MM.1S (cell line): ENCODE measurements at regions not wholly inside any gene's neighbourhood (a gene's known extent, or its start where the extent isn't known, plus 50 kb on each side); places are given as distances from the start of the nearest gene placed in this dataset.

ENCODE experiments used
- DNase-seq: peaks from one replicate; pipeline ENCODE4 v3.0.0-alpha.2; 2015
- H2AFZ ChIP-seq: fragments of 300-600 bp; sonication (generic); 2 replicates; pipeline ENCODE4 v1.6.0; 2016; ENCODE audit warnings: antibody characterized with exemption, low read length
- H3F3A ChIP-seq: fragments of 300-600 bp; sonication (generic); 2 replicates; pipeline ENCODE4 v1.6.1; 2016; ENCODE audit warnings: mild to moderate bottlenecking, antibody characterized with exemption, low read length, moderate library complexity, mixed read lengths; ENCODE audit not compliant: insufficient read depth
- H3K27ac ChIP-seq: fragments of 300-600 bp; sonication (generic); 2 replicates; pipeline ENCODE4 v1.5.1; 2016; ENCODE audit warnings: mild to moderate bottlenecking, low read length
- H3K27me3 ChIP-seq: fragments of 300-600 bp; sonication (generic); replicated peaks from 2 replicates; pipeline ENCODE4 v1.6.0; 2016; ENCODE audit warnings: low read length; ENCODE audit not compliant: insufficient read depth
- H3K36me3 ChIP-seq: fragments of 300-600 bp; sonication (generic); replicated peaks from 2 replicates; pipeline ENCODE4 v1.6.1; 2016; ENCODE audit warnings: mild to moderate bottlenecking, low read length, mixed read lengths; ENCODE audit not compliant: insufficient read depth
- H3K4me1 ChIP-seq: fragments of 300-600 bp; sonication (generic); 2 replicates; pipeline ENCODE4 v1.6.1; 2016; ENCODE audit warnings: low read length, mixed read lengths
- H3K4me2 ChIP-seq: fragments of 300-600 bp; sonication (generic); 2 replicates; pipeline ENCODE4 v1.6.0; 2016; ENCODE audit warnings: low read depth, low read length
- H3K4me3 ChIP-seq: fragments of 300-600 bp; sonication (generic); 2 replicates; pipeline ENCODE4 v1.5.1; 2016; ENCODE audit warnings: low read length, mixed read lengths
- H3K79me2 ChIP-seq: fragments of 300-600 bp; sonication (generic); 2 replicates; pipeline ENCODE4 v1.6.1; 2016; ENCODE audit warnings: mixed run types, low read length, mixed read lengths
- H3K9ac ChIP-seq: fragments of 300-600 bp; sonication (generic); 2 replicates; pipeline ENCODE4 v1.6.1; 2016; ENCODE audit warnings: low read length, mixed read lengths
- H3K9me2 ChIP-seq: fragments of 300-600 bp; sonication (generic); replicated peaks from 2 replicates; pipeline ENCODE4 v1.6.1; 2016; ENCODE audit warnings: mild to moderate bottlenecking, low read length, mixed read lengths; ENCODE audit not compliant: insufficient read depth
- H3K9me3 ChIP-seq: fragments of 300-600 bp; sonication (generic); replicated peaks from 2 replicates; pipeline ENCODE4 v1.6.1; 2016; ENCODE audit warnings: mild to moderate bottlenecking, low read length, mixed read lengths; ENCODE audit not compliant: insufficient read depth
- H4K20me1 ChIP-seq: fragments of 300-600 bp; sonication (generic); 2 replicates; pipeline ENCODE4 v1.6.1; 2016; ENCODE audit warnings: mild to moderate bottlenecking, low read length, moderate library complexity, mixed read lengths; ENCODE audit not compliant: insufficient read depth
- CTCF ChIP-seq: fragments of 300-600 bp; sonication (generic); IDR thresholded peaks from 2 replicates; pipeline ENCODE4 v1.5.1; 2016; ENCODE audit warnings: antibody characterized with exemption, low read length, mixed read lengths
- EZH2 ChIP-seq: fragments of 300-600 bp; sonication (generic); optimal IDR thresholded peaks from 2 replicates; pipeline ENCODE3; 2017; ENCODE audit warnings: low read depth, mild to moderate bottlenecking, antibody characterized with exemption, low read length, mixed read lengths
- EZH2phosphoT487 ChIP-seq: fragments of 300-600 bp; sonication (generic); IDR thresholded peaks from 2 replicates; pipeline ENCODE4 v1.6.1; 2018; ENCODE audit warnings: antibody characterized with exemption, low read length

GRCh38 chr12:39037115-39037514 is 131.7 kb upstream of the CPNE8 start:
- TF ChIP-seq EZH2 (no peak), CTCF (no peak), EZH2phosphoT487 (no peak)
- Histone ChIP-seq H2AFZ (no peak overlapping the region), H3K27ac (no peak overlapping the region), H3K79me2 (no peaks in the 10 kb centered on the region), H3K9ac (no peak overlapping the region), H3K27me3 (no peaks in the 10 kb centered on the region), H3F3A (no peaks in the 10 kb centered on the region), H4K20me1 (no peaks in the 10 kb centered on the region), H3K9me3 (no peaks in the 10 kb centered on the region), H3K4me3 (no peak overlapping the region), H3K36me3 (no peaks in the 10 kb centered on the region), H3K4me1 (no peaks in the 10 kb centered on the region), H3K9me2 (no peaks in the 10 kb centered on the region), H3K4me2 (no peak overlapping the region)
- DNase-seq = no peak

- no peaks in the 10 kb centered on the region for H3K79me2 ChIP-seq
- H2AFZ ChIP-seq = no peak overlapping the region
- H3K36me3 ChIP-seq = no peaks in the 10 kb centered on the region
- H3K4me1 ChIP-seq = no peaks in the 10 kb centered on the region
- no peaks in the 10 kb centered on the region for H3F3A ChIP-seq
- no peak overlapping the region for H3K27ac ChIP-seq
- no peak overlapping the region for H3K9ac ChIP-seq
- no peaks in the 10 kb centered on the region for H3K9me2 ChIP-seq
- no peak for TF ChIP-seq EZH2
- no peak for TF ChIP-seq CTCF
- TF ChIP-seq EZH2phosphoT487 = no peak
- H3K4me3 ChIP-seq = no peak overlapping the region
- no peaks in the 10 kb centered on the region for H4K20me1 ChIP-seq
- no peak for DNase-seq
- no peaks in the 10 kb centered on the region for H3K9me3 ChIP-seq
- no peaks in the 10 kb centered on the region for H3K27me3 ChIP-seq
- H3K4me2 ChIP-seq = no peak overlapping the region
These were observed 130.7 kb upstream of the CPNE8 start for GRCh38 chr12:39036105-39036504.

GRCh38 chr12:39033782-39034181 is 128.4 kb upstream of the CPNE8 start:
- Histone ChIP-seq H3K27ac (no peak overlapping the region), H3K27me3 (no peaks in the 10 kb centered on the region), H3F3A (no peaks in the 10 kb centered on the region), H2AFZ (no peak overlapping the region), H3K4me3 (no peak overlapping the region), H3K9me3 (no peaks in the 10 kb centered on the region), H3K79me2 (no peaks in the 10 kb centered on the region), H3K9me2 (no peaks in the 10 kb centered on the region), H4K20me1 (no peaks in the 10 kb centered on the region), H3K4me1 (no peaks in the 10 kb centered on the region), H3K4me2 (no peak overlapping the region), H3K9ac (no peak overlapping the region), H3K36me3 (no peaks in the 10 kb centered on the region)
- DNase-seq = no peak
- TF ChIP-seq CTCF (no peak), EZH2 (no peak), EZH2phosphoT487 (no peak)
